ENCODE measurements at regions not wholly inside any gene's neighbourhood (a gene's known extent, or its start where the extent isn't known, plus 50 kb on each side); places are given as distances from the start of the nearest gene placed in this dataset.

DNA sequence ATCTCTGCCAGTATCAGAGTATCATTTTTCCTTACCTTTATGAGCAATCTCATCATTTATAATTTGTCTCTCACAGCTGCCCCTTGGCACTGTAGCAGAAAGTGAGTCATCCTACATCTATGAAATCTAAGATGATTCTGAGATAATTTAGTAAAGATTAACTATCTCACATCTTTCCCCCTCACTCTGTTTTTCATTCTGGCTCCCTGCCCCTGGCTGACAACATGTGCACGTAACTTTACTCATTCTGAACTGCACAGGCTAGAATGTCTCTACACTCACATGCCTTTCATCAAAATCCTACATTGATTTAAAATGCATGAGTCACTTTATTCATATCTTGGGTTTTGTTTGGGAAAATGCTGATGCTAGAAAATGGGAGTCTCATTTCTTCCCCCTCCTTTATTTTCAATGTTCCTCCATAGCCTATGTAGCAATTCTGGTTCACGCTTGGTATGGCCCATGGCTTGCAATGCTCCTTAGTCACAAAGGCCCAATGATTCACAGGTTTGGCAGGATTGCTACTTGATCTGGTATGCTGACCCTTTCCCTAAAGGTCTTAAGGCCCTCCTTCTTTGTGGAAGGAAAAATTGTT, 838.5 kb downstream of the TUSC7 start:
- CTCF ChIA-PET (ENCODE audit: partially characterized antibody), result interaction anchor here (1.1 kb wide), 1 partner anchor 15 kb away, joined by 4 read pairs; no protein-coding TSS in a partner anchor
- no peak overlapping the region for H3K4me2 ChIP-seq (ENCODE audit: insufficient read depth in 1 of 2, low read depth in 2 of 2, low read length in 2 of 2)
- H4K91ac ChIP-seq (replicated peaks; ENCODE audit: insufficient read length, low read length), result no peak overlapping the region
- TF ChIP-seq SIN3A (conservative IDR thresholded peaks at IDR 0.05 in 1 of 2, IDR thresholded peaks at IDR 0.05 in 1 of 2; ENCODE audit: low read depth in 1 of 2, low read length in 2 of 2), result no peak
- no peak overlapping the region for H3K27ac ChIP-seq (ENCODE audit: low read depth, low read length)
- H2BK20ac ChIP-seq (ENCODE audit: low read length), result no peak overlapping the region
- no peaks in the 10 kb centered on the region for H3K23me2 ChIP-seq (ENCODE audit: low read depth, low read length)
- H2BK15ac ChIP-seq (ENCODE audit: low read length), result no peak overlapping the region
- H2AK5ac ChIP-seq (ENCODE audit: low read depth, low read length), result no peak overlapping the region
- POLR2A ChIA-PET (ENCODE audit: partially characterized antibody), result no interaction called here
- no peak overlapping the region for H2AFZ ChIP-seq (ENCODE audit: low read length)
- no peak overlapping the region for H2BK120ac ChIP-seq (replicated peaks; ENCODE audit: low read depth, low read length)
- H2BK5ac ChIP-seq (ENCODE audit: low read depth, low read length), result no peak overlapping the region
- H3K4ac ChIP-seq (replicated peaks; ENCODE audit: insufficient read length, low read depth, low read length), result no peak overlapping the region
- WGBS, 2 experiments (ENCODE audit: extremely low coverage in 1 of 2, insufficient coverage in 1 of 2, insufficient read length in 1 of 2, insufficient replicate concordance in 2 of 2, low coverage in 1 of 2, low lambda C conversion rate in 2 of 2, missing lambda C conversion rate in 1 of 2), result 91% methylated on average over 2 of the region's 2 CpGs; no CpG with 5 or more reads in 1 of the 2 experiments
- H3K36me3 ChIP-seq (ENCODE audit: control insufficient read depth in 2 of 4, insufficient read depth in 4 of 4, low read length in 3 of 4), result no peaks in the 10 kb centered on the region
- H3K4me3 ChIP-seq (ENCODE audit: extremely low read depth in 1 of 4, insufficient read depth in 2 of 4, low read depth in 3 of 4, low read length in 4 of 4), result no peak overlapping the region
- peaks cover 0 to 3% (median 0%) of the 10 kb centered on the region in 4 experiments; a peak in 1 of 7 replicates for H3K27me3 ChIP-seq (replicated peaks in 1 of 4; ENCODE audit: control insufficient read depth in 3 of 4, extremely low read depth in 1 of 4, insufficient read depth in 3 of 4, low read length in 3 of 4)
- H3K4me1 ChIP-seq (replicated peaks in 1 of 4; ENCODE audit: control insufficient read depth in 3 of 4, insufficient read depth in 4 of 4, low read length in 3 of 4), result no peaks in the 10 kb centered on the region
- H2BK12ac ChIP-seq (ENCODE audit: low read depth, low read length), result no peak overlapping the region
- H4K8ac ChIP-seq (ENCODE audit: extremely low read depth, insufficient read depth, low read length), result no peak overlapping the region
- H3K79me2 ChIP-seq (ENCODE audit: control insufficient read depth in 1 of 2, insufficient read depth in 2 of 2, low read length in 2 of 2), result no peaks in the 10 kb centered on the region
- H3K79me1 ChIP-seq (ENCODE audit: low read depth, low read length), result no peaks in the 10 kb centered on the region
- no peak overlapping the region for H3K18ac ChIP-seq (ENCODE audit: extremely low read depth, low read length)
- DNase-seq (ENCODE audit: low read depth in 1 of 2, low spot score in 2 of 2) (no peak), FAIRE-seq (no peak)
- H4K20me1 ChIP-seq (replicated peaks in 1 of 2; ENCODE audit: control insufficient read depth in 1 of 2, insufficient read depth in 2 of 2, low read length in 2 of 2), result no peaks in the 10 kb centered on the region
- H3K14ac ChIP-seq (ENCODE audit: insufficient read length), result no peak overlapping the region
- H3K9me3 ChIP-seq (ENCODE audit: insufficient read depth in 2 of 2, low read depth in 1 of 2, low read length in 1 of 2), result no peaks in the 10 kb centered on the region
- H3K56ac ChIP-seq (replicated peaks; ENCODE audit: insufficient read length, low read depth, low read length), result no peak overlapping the region
- no peak overlapping the region for H3K9ac ChIP-seq (replicated peaks in 1 of 4; ENCODE audit: extremely low read depth in 1 of 4, low read depth in 3 of 4, low read length in 3 of 4)
- no peak overlapping the region for H4K5ac ChIP-seq (ENCODE audit: insufficient read length, low read depth, low read length)
- H3K23ac ChIP-seq (ENCODE audit: insufficient read length), result no peak overlapping the region
